C4-2B (cell line): ENCODE measurements at regions not wholly inside any gene's neighbourhood (a gene's known extent, or its start where the extent isn't known, plus 50 kb on each side); places are given as distances from the start of the nearest gene placed in this dataset.
A peak's percentile ranks its signal among the peaks of the same experiment; 100 is the strongest.

Experiments
- H3K27ac ChIP-seq: fragments of 450-650 bp; 2 replicates; pipeline ENCODE4 v1.5.1; 2017
- CTCF ChIP-seq: fragments of 450-650 bp; conservative IDR thresholded peaks from 2 replicates; pipeline ENCODE4 v1.5.1; 2017; ENCODE audit warnings: mild to moderate bottlenecking
- ZFX ChIP-seq: fragments of 450-650 bp; IDR thresholded peaks from 2 replicates; pipeline ENCODE4 v1.6.1; 2017

GRCh38 chr6:37100745-37101144 lies 69.2 kb upstream of the PIM1 start:
- TF ChIP-seq ZFX (no peak), CTCF (no peak)
- H3K27ac ChIP-seq = no peak overlapping the region

- TF ChIP-seq ZFX (no peak), CTCF (no peak)
- peak overlapping the region; percentile 83 for H3K27ac ChIP-seq
Measured at GRCh38 chr6:37101991-37102298, 68.0 kb upstream of the PIM1 start.

GRCh38 chr6:37102299-37103168 lies 67.4 kb upstream of the PIM1 start:
- no peak for TF ChIP-seq CTCF
- TF ChIP-seq ZFX = peak; percentile 26; the same call in 1 of the 2 replicates
- H3K27ac ChIP-seq = peak overlapping the region; percentile 83

- TF ChIP-seq CTCF (no peak), ZFX (no peak)
- peak overlapping the region; percentile 83 for H3K27ac ChIP-seq
Measured at GRCh38 chr6:37103169-37104039, 66.5 kb upstream of the PIM1 start.

- H3K27ac ChIP-seq = peak overlapping the region; percentile 83
Measured at GRCh38 chr6:37104824-37105147, 65.2 kb upstream of the PIM1 start.

GRCh38 chr6:37105148-37106050 lies 64.6 kb upstream of the PIM1 start:
- TF ChIP-seq ZFX (no peak), CTCF (no peak)
- peak overlapping the region; percentile 83; the same call in 1 of the 2 replicates for H3K27ac ChIP-seq

More at GRCh38 chr6:37104824-37105147, 65.2 kb upstream of the PIM1 start:
- TF ChIP-seq CTCF = no peak
- TF ChIP-seq ZFX = no peak
